ENCODE measurements at regions not wholly inside any gene's neighbourhood (a gene's known extent, or its start where the extent isn't known, plus 50 kb on each side); places are given as distances from the start of the nearest gene placed in this dataset.

GRCh38 chr17:14752011-14752410 is 451.1 kb downstream of the HS3ST3B1 start:
- Histone ChIP-seq H3K4me2 (ENCODE audit: low read length) (no peak overlapping the region), H4K20me1 (ENCODE audit: insufficient read depth, low read length) (no peaks in the 10 kb centered on the region), H3K27me3 (ENCODE audit: insufficient read depth, low read length) (no peaks in the 10 kb centered on the region), H2AFZ (ENCODE audit: low read length) (no peak overlapping the region), H3F3A (ENCODE audit: insufficient read depth, low read length) (no peaks in the 10 kb centered on the region), H3K9me3 (ENCODE audit: low read length) (no peaks in the 10 kb centered on the region), H3K36me3 (ENCODE audit: insufficient read depth, low read length) (no peaks in the 10 kb centered on the region), H3K9me2 (ENCODE audit: low read depth, low read length) (no peaks in the 10 kb centered on the region), H3K9ac (ENCODE audit: low read length) (no peak overlapping the region), H3K79me2 (ENCODE audit: insufficient read depth, low read length) (no peaks in the 10 kb centered on the region), H3K27ac (ENCODE audit: low read depth, low read length, poor library complexity, severe bottlenecking) (no peak overlapping the region), H3K4me3 (ENCODE audit: low read depth, low read length, poor library complexity, severe bottlenecking) (no peak overlapping the region), H3K4me1 (ENCODE audit: insufficient read depth, low read length, severe bottlenecking) (no peaks in the 10 kb centered on the region)
- TF ChIP-seq, protein P1, sequence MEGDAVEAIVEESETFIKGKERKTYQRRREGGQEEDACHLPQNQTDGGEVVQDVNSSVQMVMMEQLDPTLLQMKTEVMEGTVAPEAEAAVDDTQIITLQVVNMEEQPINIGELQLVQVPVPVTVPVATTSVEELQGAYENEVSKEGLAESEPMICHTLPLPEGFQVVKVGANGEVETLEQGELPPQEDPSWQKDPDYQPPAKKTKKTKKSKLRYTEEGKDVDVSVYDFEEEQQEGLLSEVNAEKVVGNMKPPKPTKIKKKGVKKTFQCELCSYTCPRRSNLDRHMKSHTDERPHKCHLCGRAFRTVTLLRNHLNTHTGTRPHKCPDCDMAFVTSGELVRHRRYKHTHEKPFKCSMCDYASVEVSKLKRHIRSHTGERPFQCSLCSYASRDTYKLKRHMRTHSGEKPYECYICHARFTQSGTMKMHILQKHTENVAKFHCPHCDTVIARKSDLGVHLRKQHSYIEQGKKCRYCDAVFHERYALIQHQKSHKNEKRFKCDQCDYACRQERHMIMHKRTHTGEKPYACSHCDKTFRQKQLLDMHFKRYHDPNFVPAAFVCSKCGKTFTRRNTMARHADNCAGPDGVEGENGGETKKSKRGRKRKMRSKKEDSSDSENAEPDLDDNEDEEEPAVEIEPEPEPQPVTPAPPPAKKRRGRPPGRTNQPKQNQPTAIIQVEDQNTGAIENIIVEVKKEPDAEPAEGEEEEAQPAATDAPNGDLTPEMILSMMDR (IDR thresholded peaks at IDR 0.05; ENCODE audit: low read length), result no peak
- TF ChIP-seq EZH2 (IDR thresholded peaks at IDR 0.05; ENCODE audit: borderline replicate concordance, low read length), result no peak

- Histone ChIP-seq H3K4me2 (ENCODE audit: low read length) (no peak overlapping the region), H3F3A (ENCODE audit: insufficient read depth, low read length) (no peaks in the 10 kb centered on the region), H2AFZ (ENCODE audit: low read length) (no peak overlapping the region), H4K20me1 (ENCODE audit: insufficient read depth, low read length) (no peaks in the 10 kb centered on the region), H3K9me3 (ENCODE audit: low read length) (no peaks in the 10 kb centered on the region), H3K9ac (ENCODE audit: low read length) (no peak overlapping the region), H3K27me3 (ENCODE audit: insufficient read depth, low read length) (no peaks in the 10 kb centered on the region), H3K4me3 (ENCODE audit: low read depth, low read length, poor library complexity, severe bottlenecking) (no peak overlapping the region), H3K79me2 (ENCODE audit: insufficient read depth, low read length) (no peaks in the 10 kb centered on the region), H3K27ac (ENCODE audit: low read depth, low read length, poor library complexity, severe bottlenecking) (no peak overlapping the region), H3K9me2 (ENCODE audit: low read depth, low read length) (no peaks in the 10 kb centered on the region), H3K36me3 (ENCODE audit: insufficient read depth, low read length) (no peaks in the 10 kb centered on the region), H3K4me1 (ENCODE audit: insufficient read depth, low read length, severe bottlenecking) (no peaks in the 10 kb centered on the region)
- TF ChIP-seq, protein P1 (IDR thresholded peaks at IDR 0.05; ENCODE audit: low read length), result no peak
- TF ChIP-seq EZH2 (IDR thresholded peaks at IDR 0.05; ENCODE audit: borderline replicate concordance, low read length), result no peak
These were observed 450.0 kb downstream of the HS3ST3B1 start for GRCh38 chr17:14750866-14751265.

DNA sequence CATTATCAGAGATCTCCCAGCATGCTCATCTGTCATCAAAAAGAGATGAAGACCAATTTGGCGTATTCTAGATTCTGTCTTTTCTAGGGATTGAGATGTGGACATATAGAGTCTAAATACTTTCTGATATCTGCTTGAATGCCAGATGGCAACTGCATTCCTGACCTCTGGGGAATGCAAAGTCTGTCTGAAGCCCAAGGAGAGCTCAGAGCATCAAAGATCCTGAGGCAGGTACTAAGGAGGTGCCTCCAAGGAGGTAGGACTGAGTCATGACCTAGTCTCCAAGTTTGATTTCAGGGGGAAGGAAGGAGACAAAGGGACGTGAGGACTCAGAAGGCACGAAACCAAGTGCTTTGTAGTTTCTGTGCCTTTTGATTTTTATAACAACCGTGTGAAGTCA is 448.4 kb downstream of the HS3ST3B1 start:
- no peaks in the 10 kb centered on the region for H3K36me3 ChIP-seq (ENCODE audit: insufficient read depth, low read length)
- no peak overlapping the region for H3K9ac ChIP-seq (ENCODE audit: low read length)
- no peaks in the 10 kb centered on the region for H3K4me1 ChIP-seq (ENCODE audit: insufficient read depth, low read length, severe bottlenecking)
- H3K27ac ChIP-seq (ENCODE audit: low read depth, low read length, poor library complexity, severe bottlenecking), result no peak overlapping the region
- TF ChIP-seq EZH2 (IDR thresholded peaks at IDR 0.05; ENCODE audit: borderline replicate concordance, low read length), result no peak
- TF ChIP-seq, protein P1 (IDR thresholded peaks at IDR 0.05; ENCODE audit: low read length), result no peak
- H4K20me1 ChIP-seq (ENCODE audit: insufficient read depth, low read length), result no peaks in the 10 kb centered on the region
- H3K27me3 ChIP-seq (ENCODE audit: insufficient read depth, low read length), result no peaks in the 10 kb centered on the region
- H3K79me2 ChIP-seq (ENCODE audit: insufficient read depth, low read length), result no peaks in the 10 kb centered on the region
- no peaks in the 10 kb centered on the region for H3K9me2 ChIP-seq (ENCODE audit: low read depth, low read length)
- no peak overlapping the region for H2AFZ ChIP-seq (ENCODE audit: low read length)
- no peak overlapping the region for H3K4me2 ChIP-seq (ENCODE audit: low read length)
- H3K9me3 ChIP-seq (ENCODE audit: low read length), result no peaks in the 10 kb centered on the region
- no peaks in the 10 kb centered on the region for H3F3A ChIP-seq (ENCODE audit: insufficient read depth, low read length)
- no peak overlapping the region for H3K4me3 ChIP-seq (ENCODE audit: low read depth, low read length, poor library complexity, severe bottlenecking)
